ENCODE measurements at regions not wholly inside any gene's neighbourhood (a gene's known extent, or its start where the extent isn't known, plus 50 kb on each side); places are given as distances from the start of the nearest gene placed in this dataset.

- no peak for TF ChIP-seq POLR2A (IDR thresholded peaks at IDR 0.05)
- no peak for TF ChIP-seq CTCF (IDR thresholded peaks at IDR 0.05)
- no peak for TF ChIP-seq POLR2AphosphoS5 (IDR thresholded peaks at IDR 0.05)
Measured at GRCh38 chr5:8561854-8562253, 692.9 kb downstream of the MTRR start.
